ENCODE measurements at regions not wholly inside any gene's neighbourhood (a gene's known extent, or its start where the extent isn't known, plus 50 kb on each side); places are given as distances from the start of the nearest gene placed in this dataset.

DNA sequence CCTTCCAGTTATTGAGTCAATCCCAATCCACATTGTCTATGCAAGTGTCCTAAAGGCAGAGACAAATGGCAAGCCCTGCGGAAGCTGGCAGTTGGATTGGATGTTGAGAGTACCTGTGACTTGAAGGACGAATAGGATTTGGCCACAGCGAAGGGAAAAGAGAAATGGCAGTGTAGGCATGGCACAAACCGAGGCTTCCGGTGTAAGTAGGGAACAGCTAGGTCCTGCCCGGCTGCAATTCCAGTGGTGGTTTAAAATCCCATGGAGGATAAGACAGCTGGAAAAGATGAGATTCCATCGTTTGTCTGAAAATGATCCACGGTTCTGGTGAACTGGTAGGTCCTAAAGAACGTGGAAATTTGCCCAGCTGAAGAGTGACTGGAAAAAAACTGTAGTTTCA lies 296.2 kb downstream of the TCERG1L start:
- ATAC-seq (no peak), DNase-seq (no peak)
- intact Hi-C loops (cut with DNase I): no loop called here
- Histone ChIP-seq H3K4me3 (no peak overlapping the region), H3K36me3 (no peaks in the 10 kb centered on the region), H3K9me3 (no peaks in the 10 kb centered on the region), H3K27me3 (peaks cover 0 to 18% (median 0%) of the 10 kb centered on the region in 9 donors), H3K4me1 (no peaks in the 10 kb centered on the region), H3K27ac (no peak overlapping the region)
- 81 to 87% (median 85%) methylated on average over 9 of the region's 9 CpGs for WGBS, 4 donors
- TF ChIP-seq, protein P1, sequence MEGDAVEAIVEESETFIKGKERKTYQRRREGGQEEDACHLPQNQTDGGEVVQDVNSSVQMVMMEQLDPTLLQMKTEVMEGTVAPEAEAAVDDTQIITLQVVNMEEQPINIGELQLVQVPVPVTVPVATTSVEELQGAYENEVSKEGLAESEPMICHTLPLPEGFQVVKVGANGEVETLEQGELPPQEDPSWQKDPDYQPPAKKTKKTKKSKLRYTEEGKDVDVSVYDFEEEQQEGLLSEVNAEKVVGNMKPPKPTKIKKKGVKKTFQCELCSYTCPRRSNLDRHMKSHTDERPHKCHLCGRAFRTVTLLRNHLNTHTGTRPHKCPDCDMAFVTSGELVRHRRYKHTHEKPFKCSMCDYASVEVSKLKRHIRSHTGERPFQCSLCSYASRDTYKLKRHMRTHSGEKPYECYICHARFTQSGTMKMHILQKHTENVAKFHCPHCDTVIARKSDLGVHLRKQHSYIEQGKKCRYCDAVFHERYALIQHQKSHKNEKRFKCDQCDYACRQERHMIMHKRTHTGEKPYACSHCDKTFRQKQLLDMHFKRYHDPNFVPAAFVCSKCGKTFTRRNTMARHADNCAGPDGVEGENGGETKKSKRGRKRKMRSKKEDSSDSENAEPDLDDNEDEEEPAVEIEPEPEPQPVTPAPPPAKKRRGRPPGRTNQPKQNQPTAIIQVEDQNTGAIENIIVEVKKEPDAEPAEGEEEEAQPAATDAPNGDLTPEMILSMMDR (IDR thresholded peaks at IDR 0.05): no peak
- TF ChIP-seq POLR2A (IDR thresholded peaks at IDR 0.05): no peak

DNA sequence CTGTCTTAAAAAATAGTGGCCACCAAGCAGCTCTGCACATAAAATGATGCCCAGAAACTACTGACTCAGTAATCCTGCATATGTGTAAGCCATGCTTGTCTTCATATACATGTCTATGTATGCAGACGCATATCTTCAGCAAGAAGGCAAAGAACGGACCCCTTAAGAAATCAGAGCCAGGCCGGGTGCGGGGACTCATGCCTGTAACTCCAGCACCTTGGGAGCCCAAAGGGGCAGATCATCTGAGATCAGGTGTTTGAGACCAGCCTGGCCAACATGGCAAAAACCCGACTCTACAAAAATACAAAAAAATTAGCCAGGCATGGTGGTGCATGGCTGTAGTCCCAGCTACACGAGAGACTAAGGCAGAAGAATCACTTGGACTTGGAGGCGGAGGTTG lies 295.0 kb downstream of the TCERG1L start:
- TF ChIP-seq POLR2A (IDR thresholded peaks at IDR 0.05): no peak
- intact Hi-C loops (cut with DNase I): no loop called here
- no peaks in the 10 kb centered on the region for H3K9me3 ChIP-seq
- H3K27me3 ChIP-seq: peaks cover 0 to 18% (median 0%) of the 10 kb centered on the region in 9 donors
- no peak overlapping the region for H3K27ac ChIP-seq
- no peak for ATAC-seq
- H3K4me3 ChIP-seq: no peak overlapping the region
- H3K4me1 ChIP-seq: no peaks in the 10 kb centered on the region
- DNase-seq: no peak
- no peaks in the 10 kb centered on the region for H3K36me3 ChIP-seq
- 89 to 93% (median 91%) methylated on average over 7 of the region's 7 CpGs for WGBS, 4 donors

DNA sequence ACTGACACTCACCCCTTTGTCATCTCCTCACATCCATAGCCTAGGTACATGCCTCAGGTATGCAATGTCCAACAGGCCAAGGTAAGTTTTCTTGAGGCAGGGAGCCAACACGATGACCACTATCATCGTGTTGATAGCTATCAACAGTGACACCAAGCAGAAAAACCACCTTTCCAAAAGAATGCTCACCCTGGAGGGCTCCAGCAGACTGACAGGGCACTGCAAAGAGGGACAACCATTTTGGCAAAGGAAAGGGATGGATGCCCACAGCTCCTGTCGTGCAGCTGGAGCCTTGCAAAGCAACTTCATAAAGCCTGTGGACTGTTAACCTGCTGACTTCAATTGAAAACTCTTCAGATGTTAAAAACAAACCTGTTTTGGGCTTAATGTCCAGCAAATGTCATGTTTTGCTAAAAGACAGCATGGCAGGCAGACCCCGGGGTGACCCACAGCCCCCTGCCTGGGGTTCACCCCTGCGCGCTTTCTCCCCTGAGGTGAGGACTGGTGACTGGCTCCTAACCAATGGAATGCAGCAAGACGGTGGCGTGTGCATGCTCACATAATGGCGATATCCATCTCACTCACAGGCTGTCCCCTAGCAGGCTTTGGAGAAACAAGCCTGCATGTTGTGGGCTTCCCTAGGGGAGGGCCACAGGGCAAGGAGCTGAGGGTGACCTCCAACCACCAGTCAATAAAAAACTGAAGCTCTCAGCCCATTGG lies 293.8 kb downstream of the TCERG1L start:
- Histone ChIP-seq H3K4me1 (no peaks in the 10 kb centered on the region), H3K4me3 (no peak overlapping the region), H3K36me3 (no peaks in the 10 kb centered on the region), H3K27ac (no peak overlapping the region), H3K27me3 (peaks cover 0 to 21% (median 0%) of the 10 kb centered on the region in 9 donors), H3K9me3 (no peaks in the 10 kb centered on the region)
- WGBS, 4 donors: 79 to 84% (median 83%) methylated on average over 8 to 9 of the region's 9 CpGs
- intact Hi-C loops (cut with DNase I): no loop called here
- TF ChIP-seq, protein P1 (IDR thresholded peaks at IDR 0.05): no peak
- no peak for TF ChIP-seq POLR2A (IDR thresholded peaks at IDR 0.05)
- no peak for ATAC-seq
- no peak for DNase-seq

DNA sequence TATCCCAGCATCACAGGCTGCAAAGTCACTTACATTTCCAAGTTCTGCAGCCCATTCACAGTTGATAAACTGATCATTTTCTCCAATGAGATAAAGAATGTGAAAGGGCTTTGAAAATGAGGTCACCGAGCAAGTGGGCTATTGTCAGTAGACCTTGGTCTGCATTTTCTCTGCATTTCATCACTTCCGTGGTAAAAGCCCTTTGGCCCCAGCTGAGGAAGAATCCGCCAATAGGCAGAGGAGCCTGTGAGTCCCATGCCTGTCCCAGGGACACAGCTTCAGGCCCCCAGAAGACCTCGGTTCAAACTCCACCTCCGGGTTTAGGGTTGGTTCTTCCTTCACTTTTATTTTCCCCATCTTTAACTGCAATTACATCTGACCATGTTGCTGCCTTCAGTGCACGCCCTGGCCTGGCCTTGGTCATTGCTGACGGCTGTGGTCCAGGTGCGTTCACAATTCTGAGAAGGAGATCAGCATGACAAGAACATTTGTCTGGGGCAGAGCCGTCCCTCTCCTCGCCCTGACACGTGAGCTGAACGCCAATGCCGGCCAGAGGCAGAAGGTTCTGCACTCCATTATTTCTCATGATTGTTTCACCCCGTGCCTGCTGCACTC lies 292.5 kb downstream of the TCERG1L start:
- WGBS, 4 donors: 41 to 50% (median 49%) methylated on average over 14 of the region's 14 CpGs
- Histone ChIP-seq H3K4me3 (no peak overlapping the region), H3K27ac (no peak overlapping the region), H3K36me3 (no peaks in the 10 kb centered on the region), H3K27me3 (peaks cover 0 to 28% (median 0%) of the 10 kb centered on the region in 9 donors), H3K4me1 (no peaks in the 10 kb centered on the region), H3K9me3 (no peaks in the 10 kb centered on the region)
- DNase-seq (no peak), ATAC-seq (no peak)
- intact Hi-C loops (cut with DNase I): no loop called here
- TF ChIP-seq, protein P1 (IDR thresholded peaks at IDR 0.05): no peak
- no peak for TF ChIP-seq POLR2A (IDR thresholded peaks at IDR 0.05)
